IPS-NIHi11 (cell line): ENCODE measurements at regions not wholly inside any gene's neighbourhood (a gene's known extent, or its start where the extent isn't known, plus 50 kb on each side); places are given as distances from the start of the nearest gene placed in this dataset.

Experiments used
- DNase-seq: peaks from one replicate; pipeline ENCODE4 v3.0.0; 2012; ENCODE audit warnings: mixed read lengths, low spot score

- no peak for DNase-seq
Observed at GRCh38 chr18:24627644-24628315, 167.3 kb downstream of the HRH4 start.

GRCh38 chr18:24628326-24628725 is 167.9 kb downstream of the HRH4 start:
- DNase-seq, result no peak

- DNase-seq, result no peak
Observed at GRCh38 chr18:24629921-24630320, 169.5 kb downstream of the HRH4 start.

GRCh38 chr18:24630346-24630880 is 170.0 kb downstream of the HRH4 start:
- no peak for DNase-seq

GRCh38 chr18:24631243-24632025 is 171.0 kb downstream of the HRH4 start:
- DNase-seq, result peak; percentile 33

GRCh38 chr18:24632158-24632988 is 171.9 kb downstream of the HRH4 start:
- no peak for DNase-seq

- DNase-seq, result no peak
Observed at GRCh38 chr18:24633121-24633520, 172.7 kb downstream of the HRH4 start.

GRCh38 chr18:24649571-24649970 is 189.1 kb downstream of the HRH4 start:
- DNase-seq, result no peak

GRCh38 chr18:24651434-24651833 is 191.0 kb downstream of the HRH4 start:
- no peak for DNase-seq

GRCh38 chr18:24656050-24656449 is 195.6 kb downstream of the HRH4 start:
- DNase-seq, result no peak

- DNase-seq, result no peak
Observed at GRCh38 chr18:24656551-24657443, 196.4 kb downstream of the HRH4 start.

- DNase-seq, result no peak
Observed at GRCh38 chr18:24657444-24657842, 197.0 kb downstream of the HRH4 start.

GRCh38 chr18:24658302-24658701 is 197.9 kb downstream of the HRH4 start:
- no peak for DNase-seq

- no peak for DNase-seq
Observed at GRCh38 chr18:24659827-24660720, 199.6 kb downstream of the HRH4 start.

- DNase-seq, result no peak
Observed at GRCh38 chr18:24660956-24661355, 200.5 kb downstream of the HRH4 start.

GRCh38 chr18:24662412-24662821 is 202.0 kb downstream of the HRH4 start:
- DNase-seq, result no peak

GRCh38 chr18:24663026-24663425 is 202.6 kb downstream of the HRH4 start:
- no peak for DNase-seq

- DNase-seq, result no peak
Observed at GRCh38 chr18:24669015-24669414, 208.6 kb downstream of the HRH4 start.

- no peak for DNase-seq
Observed at GRCh38 chr18:24669502-24669901, 209.1 kb downstream of the HRH4 start.
